IMR-90 (cell line): ENCODE measurements at regions not wholly inside any gene's neighbourhood (a gene's known extent, or its start where the extent isn't known, plus 50 kb on each side); places are given as distances from the start of the nearest gene placed in this dataset.

ENCODE experiments used
- FOS ChIP-seq: fragments of 150-350 bp; IDR thresholded peaks from 2 replicates; pipeline ENCODE4 v1.6.1; 2016; ENCODE audit warnings: low read depth, low read length
- RCOR1 ChIP-seq: IDR thresholded peaks from 2 replicates; pipeline ENCODE4 v1.6.1; 2012; ENCODE audit warnings: mild to moderate bottlenecking, low read length, improper control_type of control experiment; ENCODE audit not compliant: insufficient replicate concordance

- TF ChIP-seq FOS (no peak), RCOR1 (no peak)
Observed at GRCh38 chr21:43325968-43326715, 100.8 kb downstream of the SIK1 start.
